ENCODE measurements at regions not wholly inside any gene's neighbourhood (a gene's known extent, or its start where the extent isn't known, plus 50 kb on each side); places are given as distances from the start of the nearest gene placed in this dataset.

DNA sequence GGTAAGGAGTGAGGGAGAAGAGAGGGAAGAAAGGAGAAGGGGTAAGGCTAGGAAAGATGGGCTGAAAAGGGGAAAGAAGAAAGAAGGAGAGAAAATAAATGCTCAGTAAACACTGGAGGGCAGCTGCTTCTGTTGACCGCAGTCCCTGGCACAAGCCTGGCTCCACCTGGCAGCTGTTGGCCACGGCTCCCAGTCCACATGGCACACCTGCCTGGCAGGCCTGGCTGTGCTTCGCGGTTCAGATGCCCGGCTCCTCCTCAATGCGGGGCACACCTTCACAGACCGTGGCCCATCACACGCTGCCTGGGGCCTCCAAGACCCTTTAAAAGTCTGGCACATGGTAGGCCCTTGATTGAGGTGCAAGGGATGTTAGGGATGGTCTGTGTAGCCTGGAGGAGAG is 516.8 kb upstream of the PROK2 start:
- TF ChIP-seq, protein P1, sequence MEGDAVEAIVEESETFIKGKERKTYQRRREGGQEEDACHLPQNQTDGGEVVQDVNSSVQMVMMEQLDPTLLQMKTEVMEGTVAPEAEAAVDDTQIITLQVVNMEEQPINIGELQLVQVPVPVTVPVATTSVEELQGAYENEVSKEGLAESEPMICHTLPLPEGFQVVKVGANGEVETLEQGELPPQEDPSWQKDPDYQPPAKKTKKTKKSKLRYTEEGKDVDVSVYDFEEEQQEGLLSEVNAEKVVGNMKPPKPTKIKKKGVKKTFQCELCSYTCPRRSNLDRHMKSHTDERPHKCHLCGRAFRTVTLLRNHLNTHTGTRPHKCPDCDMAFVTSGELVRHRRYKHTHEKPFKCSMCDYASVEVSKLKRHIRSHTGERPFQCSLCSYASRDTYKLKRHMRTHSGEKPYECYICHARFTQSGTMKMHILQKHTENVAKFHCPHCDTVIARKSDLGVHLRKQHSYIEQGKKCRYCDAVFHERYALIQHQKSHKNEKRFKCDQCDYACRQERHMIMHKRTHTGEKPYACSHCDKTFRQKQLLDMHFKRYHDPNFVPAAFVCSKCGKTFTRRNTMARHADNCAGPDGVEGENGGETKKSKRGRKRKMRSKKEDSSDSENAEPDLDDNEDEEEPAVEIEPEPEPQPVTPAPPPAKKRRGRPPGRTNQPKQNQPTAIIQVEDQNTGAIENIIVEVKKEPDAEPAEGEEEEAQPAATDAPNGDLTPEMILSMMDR (IDR thresholded peaks at IDR 0.05; ENCODE audit: insufficient read depth, low read depth, low read length), result no peak
- no peak for TF ChIP-seq EZH2 (IDR thresholded peaks at IDR 0.05; ENCODE audit: insufficient read depth, low read length)

All from astrocyte (in vitro differentiated cells and primary cell).